Activated T-cell treated with anti-CD3 and anti-CD28 coated beads for 24 hours (primary cell): ENCODE measurements at regions not wholly inside any gene's neighbourhood (a gene's known extent, or its start where the extent isn't known, plus 50 kb on each side); places are given as distances from the start of the nearest gene placed in this dataset.

Experiments used
- DNase-seq: peaks from one replicate; pipeline ENCODE4 v3.0.0-alpha.2; 2020; ENCODE audit warnings: low read depth

- no peak for DNase-seq
Observed at GRCh38 chr9:105064248-105065097, 136.5 kb upstream of the ABCA1 start.

GRCh38 chr9:105065098-105066088 lies 137.4 kb upstream of the ABCA1 start:
- no peak for DNase-seq

GRCh38 chr9:105066275-105066865 lies 138.4 kb upstream of the ABCA1 start:
- DNase-seq, result no peak

- no peak for DNase-seq
Observed at GRCh38 chr9:105067895-105068580, 140.1 kb upstream of the ABCA1 start.

- no peak for DNase-seq
Observed at GRCh38 chr9:105069285-105069684, 141.3 kb upstream of the ABCA1 start.

GRCh38 chr9:105069696-105070095 lies 141.7 kb upstream of the ABCA1 start:
- DNase-seq, result no peak

- no peak for DNase-seq
Observed at GRCh38 chr9:105070176-105070575, 142.2 kb upstream of the ABCA1 start.

- no peak for DNase-seq
Observed at GRCh38 chr9:105072476-105072875, 144.5 kb upstream of the ABCA1 start.

- DNase-seq, result no peak
Observed at GRCh38 chr9:105073147-105073546, 145.2 kb upstream of the ABCA1 start.

GRCh38 chr9:105074491-105074890 lies 146.5 kb upstream of the ABCA1 start:
- no peak for DNase-seq

- DNase-seq, result no peak
Observed at GRCh38 chr9:105076729-105077128, 148.8 kb upstream of the ABCA1 start.

GRCh38 chr9:105079457-105079856 lies 151.5 kb upstream of the ABCA1 start:
- no peak for DNase-seq

- no peak for DNase-seq
Observed at GRCh38 chr9:105082843-105083242, 154.9 kb upstream of the ABCA1 start.

- no peak for DNase-seq
Observed at GRCh38 chr9:105083256-105083655, 155.3 kb upstream of the ABCA1 start.

GRCh38 chr9:105087910-105088898 lies 156.2 kb upstream of the SLC44A1 start:
- no peak for DNase-seq

GRCh38 chr9:105089874-105090273 lies 154.6 kb upstream of the SLC44A1 start:
- no peak for DNase-seq

GRCh38 chr9:105091004-105091640 lies 153.3 kb upstream of the SLC44A1 start:
- DNase-seq, result no peak

GRCh38 chr9:105093685-105094084 lies 150.8 kb upstream of the SLC44A1 start:
- no peak for DNase-seq

- no peak for DNase-seq
Observed at GRCh38 chr9:105098370-105098769, 146.1 kb upstream of the SLC44A1 start.

GRCh38 chr9:105103776-105104175 lies 140.7 kb upstream of the SLC44A1 start:
- DNase-seq, result no peak
